PC-3 (cell line): ENCODE measurements at regions not wholly inside any gene's neighbourhood (a gene's known extent, or its start where the extent isn't known, plus 50 kb on each side); places are given as distances from the start of the nearest gene placed in this dataset.
A peak's percentile ranks its signal among the peaks of the same experiment; 100 is the strongest.

ENCODE experiments used
- ATAC-seq: fragments of 200-7000 bp; cut with Tn5 transposase; 2 replicates; pipeline ENCODE4 v1.9.1; 2020; ENCODE audit warnings: mild to moderate bottlenecking, moderate library complexity
- BruUV-seq: library from RNA; stranded (reverse); fragments of 400-500 nt; replicated peaks from 2 replicates; lab custom pipeline; 2021; lab: Mats Ljungman, UMichigan
- CTCF ChIA-PET: fragments of 300-600 bp; sonication (Branson Sonifier 250); formaldehyde crosslinking; loops from one replicate; lab custom pipeline; 2022; ENCODE audit warnings: antibody characterized with exemption; lab: Charles Lee
- POLR2A ChIA-PET: fragments of 300-600 bp; sonication (Branson Sonifier 250); formaldehyde crosslinking; loops from one replicate; lab custom pipeline; 2022; ENCODE audit warnings: antibody characterized with exemption; ENCODE audit not compliant: unreplicated experiment; lab: Charles Lee
- DNase-seq: peaks from one replicate; pipeline ENCODE4 v3.0.0-alpha.2; 2015
- H2AFZ ChIP-seq: fragments of 300-600 bp; sonication (generic); 2 replicates; pipeline ENCODE4 v1.6.0; 2016; ENCODE audit warnings: antibody characterized with exemption, low read length
- H3F3A ChIP-seq: fragments of 300-600 bp; sonication (generic); one replicate; pipeline ENCODE4 v1.6.0; 2017; ENCODE audit warnings: antibody characterized with exemption, low read length, control low read depth, mild to moderate bottlenecking; ENCODE audit not compliant: unreplicated experiment
- H3K27ac ChIP-seq: fragments of 300-600 bp; sonication (generic); 2 replicates; pipeline ENCODE4 v1.5.1; 2016; ENCODE audit warnings: mild to moderate bottlenecking, low read length
- H3K27me3 ChIP-seq: fragments of 300-600 bp; sonication (generic); 2 replicates; pipeline ENCODE4 v1.6.1; 2016; ENCODE audit warnings: low read length, mixed read lengths
- H3K36me3 ChIP-seq: fragments of 300-600 bp; sonication (generic); 2 replicates; pipeline ENCODE4 v1.6.1; 2016; ENCODE audit warnings: low read depth, mixed run types, low read length, mixed read lengths
- H3K4me1 ChIP-seq: fragments of 300-600 bp; sonication (generic); 2 replicates; pipeline ENCODE4 v1.5.1; 2016; ENCODE audit warnings: low read length; ENCODE audit not compliant: insufficient read depth
- H3K4me2 ChIP-seq: fragments of 300-600 bp; sonication (generic); 2 replicates; pipeline ENCODE4 v1.6.0; 2016; ENCODE audit warnings: low read length
- H3K4me3 ChIP-seq: fragments of 300-600 bp; sonication (generic); 2 replicates; pipeline ENCODE4 v1.5.1; 2016; ENCODE audit warnings: mild to moderate bottlenecking, low read length, mixed read lengths
- H3K79me2 ChIP-seq: fragments of 300-600 bp; sonication (generic); 2 replicates; pipeline ENCODE4 v1.6.1; 2017; ENCODE audit warnings: low read length, mixed read lengths
- H3K9ac ChIP-seq: fragments of 300-600 bp; sonication (generic); 2 replicates; pipeline ENCODE4 v1.6.0; 2016; ENCODE audit warnings: mild to moderate bottlenecking, low read length
- H3K9me2 ChIP-seq: fragments of 300-600 bp; sonication (generic); replicated peaks from 2 replicates; pipeline ENCODE4 v1.6.1; 2016; ENCODE audit warnings: mixed run types, low read length, mixed read lengths
- H3K9me3 ChIP-seq: fragments of 300-600 bp; sonication (generic); 2 replicates; pipeline ENCODE4 v1.6.1; 2016; ENCODE audit warnings: low read length, mixed read lengths
- H4K20me1 ChIP-seq: fragments of 300-600 bp; sonication (generic); 2 replicates; pipeline ENCODE4 v1.6.1; 2016; ENCODE audit warnings: low read length, mixed read lengths
- CTCF ChIP-seq: fragments of 300-600 bp; sonication (generic); conservative IDR thresholded peaks from 2 replicates; pipeline ENCODE4 v1.5.1; 2017; ENCODE audit warnings: antibody characterized with exemption, low read depth, mild to moderate bottlenecking, low read length
- EZH2 ChIP-seq: fragments of 300-600 bp; sonication (generic); IDR thresholded peaks from one replicate; pipeline ENCODE4 v1.6.1; 2017; ENCODE audit warnings: antibody characterized with exemption, mild to moderate bottlenecking, low read length; ENCODE audit not compliant: unreplicated experiment
- EZH2phosphoT487 ChIP-seq: fragments of 300-600 bp; sonication (generic); IDR thresholded peaks from 2 replicates; pipeline ENCODE4 v1.6.1; 2018; ENCODE audit warnings: mild to moderate bottlenecking, antibody characterized with exemption, low read length, borderline replicate concordance
- intact Hi-C: fragments of 100-400 bp; cut with micrococcal nuclease; formaldehyde crosslinking; loops from 2 replicates; pipeline ENCODE4 v1.9.0; 2023

- H3K36me3 ChIP-seq = no peaks in the 10 kb centered on the region
- no peak overlapping the region for H2AFZ ChIP-seq
- no TSS peak for BruUV-seq
- no peaks in the 10 kb centered on the region for H4K20me1 ChIP-seq
- H3K4me3 ChIP-seq = no peak overlapping the region
- ATAC-seq (no peak), DNase-seq (peak; percentile 7)
- intact Hi-C loops = no loop called here
- H3K4me1 ChIP-seq = no peaks in the 10 kb centered on the region
- no peaks in the 10 kb centered on the region for H3F3A ChIP-seq
- no peak overlapping the region for H3K27ac ChIP-seq
- H3K9me3 ChIP-seq = no peaks in the 10 kb centered on the region
- no peak overlapping the region for H3K4me2 ChIP-seq
- H3K79me2 ChIP-seq = no peaks in the 10 kb centered on the region
- H3K27me3 ChIP-seq = peaks cover 88% of the 10 kb centered on the region
- H3K9me2 ChIP-seq = no peaks in the 10 kb centered on the region
- ChIA-PET CTCF (no interaction called here), POLR2A (no interaction called here)
- no peak overlapping the region for H3K9ac ChIP-seq
- no peak for TF ChIP-seq CTCF
- TF ChIP-seq EZH2phosphoT487 = no peak
- TF ChIP-seq EZH2 = no peak
Observed at GRCh38 chr11:134469627-134470026, 57.6 kb upstream of the B3GAT1 start.

GRCh38 chr11:134468796-134469195 lies 56.8 kb upstream of the B3GAT1 start:
- POLR2A ChIA-PET = no interaction called here
- Histone ChIP-seq H3K79me2 (no peaks in the 10 kb centered on the region), H4K20me1 (no peaks in the 10 kb centered on the region), H3K9me2 (no peaks in the 10 kb centered on the region), H3K9me3 (no peaks in the 10 kb centered on the region), H3F3A (no peaks in the 10 kb centered on the region), H3K4me3 (no peak overlapping the region), H3K4me2 (no peak overlapping the region), H3K36me3 (no peaks in the 10 kb centered on the region), H3K27ac (no peak overlapping the region), H3K27me3 (peaks cover 96% of the 10 kb centered on the region), H2AFZ (no peak overlapping the region), H3K4me1 (no peaks in the 10 kb centered on the region), H3K9ac (no peak overlapping the region)
- intact Hi-C loops = no loop called here
- DNase-seq = no peak
- CTCF ChIA-PET = no interaction called here
- no peak for ATAC-seq
- TF ChIP-seq EZH2phosphoT487 = no peak
- BruUV-seq = no TSS peak

GRCh38 chr11:134468081-134468668 lies 56.1 kb upstream of the B3GAT1 start:
- no peak for ATAC-seq
- BruUV-seq = no TSS peak
- H2AFZ ChIP-seq = no peak overlapping the region
- H3K79me2 ChIP-seq = no peaks in the 10 kb centered on the region
- no peak overlapping the region for H3K4me2 ChIP-seq
- no peaks in the 10 kb centered on the region for H3K36me3 ChIP-seq
- no peaks in the 10 kb centered on the region for H4K20me1 ChIP-seq
- POLR2A ChIA-PET = no interaction called here
- intact Hi-C loops = no loop called here
- no peaks in the 10 kb centered on the region for H3K9me2 ChIP-seq
- H3F3A ChIP-seq = no peaks in the 10 kb centered on the region
- CTCF ChIA-PET = no interaction called here
- no peak overlapping the region for H3K9ac ChIP-seq
- H3K4me3 ChIP-seq = no peak overlapping the region
- H3K9me3 ChIP-seq = no peaks in the 10 kb centered on the region
- no peak overlapping the region for H3K27ac ChIP-seq
- TF ChIP-seq EZH2 = no peak
- TF ChIP-seq EZH2phosphoT487 = no peak
- H3K4me1 ChIP-seq = no peaks in the 10 kb centered on the region
- no peak for DNase-seq
- H3K27me3 ChIP-seq = peaks cover 94% of the 10 kb centered on the region
